Inflammatory macrophage (primary cell): ENCODE measurements at regions not wholly inside any gene's neighbourhood (a gene's known extent, or its start where the extent isn't known, plus 50 kb on each side); places are given as distances from the start of the nearest gene placed in this dataset.
"Not testable (repeated sequence)": the region's sequence is repeated elsewhere in the genome, so short reads cannot be mapped to it uniquely, and the experiment has no call there.

ENCODE experiments used
- DNase-seq, 2 donors: peaks; one replicate each; pipeline ENCODE4 v3.0.0-alpha.2; 2020 to 2022

DNA sequence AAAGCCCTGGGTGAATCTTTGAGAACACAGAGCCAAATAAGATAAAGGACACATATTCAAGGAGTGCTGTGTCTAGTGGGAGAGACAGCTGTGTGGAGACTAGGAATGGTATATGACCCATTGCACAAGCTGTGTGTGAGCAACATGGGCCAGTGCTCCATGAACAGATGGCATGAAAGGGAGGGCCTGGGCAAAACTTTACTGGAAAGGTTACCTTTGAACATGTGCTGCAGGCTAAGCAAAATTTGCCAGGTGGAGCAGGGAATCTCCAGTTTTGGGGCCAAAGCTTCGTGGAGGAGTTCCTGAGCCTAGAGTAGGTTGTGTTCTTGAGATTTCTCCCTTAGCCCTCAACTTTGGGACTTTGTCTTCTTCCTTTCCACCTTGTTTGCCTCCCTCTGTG lies 446.1 kb upstream of the PROX1 start:
- DNase-seq = no peak

GRCh38 chr1:213545181-213545580 lies 442.6 kb upstream of the PROX1 start:
- not testable (repeated sequence) for DNase-seq

DNA sequence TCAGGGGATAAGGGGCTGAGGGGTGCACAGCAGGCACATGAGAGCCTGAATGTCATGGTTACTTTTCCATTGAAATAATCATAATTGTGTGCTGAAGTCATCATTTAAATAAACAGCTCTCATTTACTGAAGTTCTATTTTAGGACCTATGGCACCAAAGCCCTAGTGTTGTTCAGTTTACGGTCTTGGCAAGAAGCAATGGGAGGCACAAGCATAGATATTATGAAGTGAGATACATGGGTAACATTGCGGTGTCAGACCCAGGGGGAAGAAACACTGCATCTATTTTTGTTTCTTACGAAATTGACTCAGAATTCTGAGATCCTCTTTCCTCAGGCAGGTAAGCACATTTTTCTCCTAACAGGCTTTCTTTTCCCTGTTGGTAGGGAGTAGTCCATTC lies 437.8 kb upstream of the PROX1 start:
- DNase-seq = no peak

GRCh38 chr1:213550804-213551203 lies 437.0 kb upstream of the PROX1 start:
- DNase-seq = no peak

DNA sequence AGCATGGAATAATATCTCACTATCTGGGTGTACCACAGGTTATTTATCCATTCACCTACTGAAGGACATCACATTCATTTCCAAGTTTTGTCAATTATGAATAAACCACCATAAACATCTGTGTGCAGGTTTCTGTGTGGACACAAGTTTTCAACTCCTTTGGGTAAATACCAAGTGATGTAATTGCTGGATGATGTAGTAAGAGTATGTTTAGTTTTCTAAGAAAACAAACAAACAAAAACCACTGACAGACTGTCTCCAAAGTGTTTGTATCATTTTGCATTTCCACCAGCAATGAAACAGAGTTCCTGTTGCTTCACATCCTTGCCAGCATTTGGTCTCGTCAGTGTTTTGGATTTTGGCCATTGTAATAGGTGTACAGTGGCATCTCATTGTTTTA lies 435.7 kb upstream of the PROX1 start:
- DNase-seq = no peak

- no peak for DNase-seq
Observed at GRCh38 chr1:213560226-213560625, 427.5 kb upstream of the PROX1 start.

DNA sequence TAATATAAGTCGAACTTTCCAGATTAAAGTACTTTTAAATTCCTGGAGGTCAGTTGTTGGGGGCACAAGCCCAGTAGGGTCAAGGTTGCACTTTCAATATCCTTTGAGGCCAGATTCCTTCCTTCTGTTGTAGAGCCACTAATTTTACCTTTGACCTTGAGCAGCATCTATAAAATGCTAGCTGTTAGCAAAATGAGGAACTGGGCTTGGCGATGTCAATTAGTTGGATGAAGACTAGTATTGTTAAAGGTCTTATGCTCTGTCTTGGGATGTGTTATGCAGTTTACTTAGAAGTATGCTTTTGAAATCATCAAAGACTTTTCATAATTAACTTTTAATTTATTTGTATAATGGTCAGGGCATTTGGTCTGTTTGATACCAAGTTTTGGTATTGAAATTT lies 425.9 kb upstream of the PROX1 start:
- DNase-seq = no peak

- DNase-seq = peak in 1 of 2 donors; percentile 5
Observed at GRCh38 chr1:213564215-213564659, 423.5 kb upstream of the PROX1 start.

- DNase-seq = no peak
Observed at GRCh38 chr1:213568929-213569815, 418.6 kb upstream of the PROX1 start.

- no peak for DNase-seq
Observed at GRCh38 chr1:213569816-213570150, 418.0 kb upstream of the PROX1 start.

GRCh38 chr1:213570487-213570886 lies 417.3 kb upstream of the PROX1 start:
- no peak for DNase-seq

GRCh38 chr1:213571419-213571818 lies 416.4 kb upstream of the PROX1 start:
- no peak for DNase-seq

DNA sequence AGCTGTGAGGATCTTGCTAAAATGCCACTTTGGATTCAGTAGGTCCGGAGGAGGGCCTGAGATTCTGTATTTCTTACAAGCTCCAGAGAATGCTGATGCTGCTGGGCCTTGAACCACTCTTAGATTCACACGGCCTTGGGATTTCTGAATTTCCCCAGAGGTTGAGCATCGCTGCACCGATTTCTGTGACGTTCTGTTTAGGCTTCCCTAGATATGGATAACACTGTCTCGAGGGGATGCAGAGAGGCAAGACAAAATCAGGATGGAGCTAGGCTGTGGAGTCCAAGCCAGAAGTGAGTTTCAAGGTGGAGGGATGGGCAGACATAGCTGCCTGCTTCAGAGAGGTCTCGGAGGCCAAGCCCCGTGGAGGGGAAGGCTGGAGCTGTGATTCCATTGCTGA lies 415.9 kb upstream of the PROX1 start:
- DNase-seq = no peak

DNA sequence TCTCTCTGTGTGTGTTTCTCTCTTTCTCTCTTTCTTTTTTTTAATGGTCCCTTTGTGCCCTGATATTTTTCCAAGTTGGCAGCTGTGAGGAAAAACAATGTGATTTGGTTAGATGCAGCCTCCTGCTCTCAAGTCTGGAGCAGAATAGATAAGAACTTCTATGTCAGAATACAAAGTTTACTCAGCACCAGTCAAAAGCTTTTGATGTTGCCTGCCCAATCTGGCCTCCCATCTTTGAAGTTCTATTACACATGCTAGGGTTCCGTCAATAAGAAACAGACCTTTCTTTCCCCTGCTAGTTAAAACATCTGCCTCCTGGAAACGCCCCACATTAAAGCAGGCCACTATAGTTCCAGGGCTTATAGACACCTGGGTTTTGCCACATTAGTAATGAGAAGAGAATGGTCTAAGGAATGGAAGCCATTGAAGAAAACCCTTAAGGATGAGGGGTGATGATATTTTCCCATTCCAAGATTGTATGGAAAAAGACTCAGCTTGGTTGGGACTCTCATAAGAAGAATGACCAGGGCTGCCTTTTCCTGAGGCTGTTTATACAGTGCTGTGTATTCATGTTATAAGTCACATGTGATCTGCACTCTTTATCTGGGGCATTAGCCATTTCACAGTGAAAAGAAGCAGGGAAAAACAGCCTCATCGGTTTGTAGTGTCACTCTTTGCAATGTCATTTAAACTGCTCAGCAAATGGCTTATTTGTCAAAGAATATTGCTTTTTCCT lies 414.7 kb upstream of the PROX1 start:
- DNase-seq = no peak

DNA sequence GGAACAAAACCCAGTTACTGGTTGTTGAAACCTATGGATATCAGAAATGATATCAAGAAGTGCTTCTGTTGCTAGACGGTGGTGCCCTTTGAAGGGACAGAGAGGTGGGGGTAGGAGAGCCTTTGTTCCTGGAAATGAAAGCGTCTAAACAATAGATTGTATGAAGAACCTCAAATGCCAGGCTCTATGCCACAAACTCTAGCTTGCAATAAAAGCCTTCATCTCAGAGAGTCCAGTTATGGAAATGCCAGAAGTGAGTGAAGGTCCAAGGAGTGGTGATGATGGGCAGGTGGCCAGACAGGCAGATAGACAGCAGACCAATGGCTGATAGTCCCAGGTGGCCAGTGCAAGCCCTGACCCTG lies 414.1 kb upstream of the PROX1 start:
- DNase-seq = no peak

DNA sequence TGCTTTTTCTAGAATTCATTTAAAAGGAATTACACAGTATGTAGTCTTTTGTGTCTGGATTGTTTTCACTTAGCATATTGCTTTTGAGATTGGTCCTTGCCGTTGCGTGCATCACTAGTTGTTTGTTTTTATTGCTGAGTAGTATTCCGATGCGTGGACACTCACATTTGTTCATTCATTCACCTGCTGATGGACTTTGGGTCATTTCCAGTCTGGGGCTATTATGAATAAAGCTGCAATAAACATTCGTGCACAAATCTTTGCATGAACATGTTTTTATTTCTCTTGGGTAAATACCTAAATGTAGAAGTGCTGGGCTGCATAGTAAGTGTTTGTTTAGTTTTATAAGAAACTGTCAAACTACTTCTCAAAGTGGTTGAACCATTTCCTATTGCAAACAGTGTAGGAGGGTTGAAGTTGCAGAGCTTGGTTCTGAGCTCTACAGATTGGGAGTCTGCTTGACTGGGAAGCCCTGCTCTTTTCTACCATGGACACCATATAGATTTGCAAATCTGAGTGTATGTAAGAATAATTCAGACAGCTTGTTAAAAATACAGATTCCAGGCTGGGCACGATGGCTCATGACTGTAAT lies 404.7 kb upstream of the PROX1 start:
- no peak for DNase-seq

- no peak for DNase-seq
Observed at GRCh38 chr1:213584272-213584671, 403.5 kb upstream of the PROX1 start.

- DNase-seq = no peak
Observed at GRCh38 chr1:213585402-213585801, 402.4 kb upstream of the PROX1 start.

DNA sequence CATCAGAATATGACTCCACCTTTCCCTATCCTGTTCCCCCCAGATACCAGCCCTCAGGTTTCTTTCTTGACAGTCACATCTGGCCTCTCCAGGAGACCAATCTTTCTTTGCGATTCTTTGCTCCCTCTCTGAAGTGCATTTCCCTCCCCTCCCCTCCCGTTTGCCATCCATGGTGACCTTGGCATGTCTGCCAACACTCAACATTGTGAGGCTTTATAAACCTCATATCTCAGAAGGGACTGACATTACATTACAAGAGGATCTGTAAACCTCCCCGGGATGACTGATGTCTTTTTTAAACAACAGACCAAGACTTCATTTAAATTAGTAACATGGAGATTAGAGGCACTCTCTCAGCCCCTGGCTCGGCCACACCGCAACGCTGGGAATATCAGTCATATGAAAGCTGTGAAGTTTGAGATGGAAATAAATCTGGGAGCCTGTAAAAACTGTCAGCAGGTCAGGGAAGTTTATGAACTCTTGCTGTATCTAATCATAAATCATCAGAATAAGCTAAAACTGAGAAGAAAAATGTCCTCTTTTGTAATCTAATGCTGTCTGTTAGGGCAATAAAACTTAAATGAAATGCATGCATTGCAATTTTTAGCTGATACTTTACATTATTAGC lies 401.7 kb upstream of the PROX1 start:
- DNase-seq = no peak

GRCh38 chr1:213586587-213586972 lies 401.2 kb upstream of the PROX1 start:
- no peak for DNase-seq

- DNase-seq = no peak
Observed at GRCh38 chr1:213596729-213597128, 391.0 kb upstream of the PROX1 start.

DNA sequence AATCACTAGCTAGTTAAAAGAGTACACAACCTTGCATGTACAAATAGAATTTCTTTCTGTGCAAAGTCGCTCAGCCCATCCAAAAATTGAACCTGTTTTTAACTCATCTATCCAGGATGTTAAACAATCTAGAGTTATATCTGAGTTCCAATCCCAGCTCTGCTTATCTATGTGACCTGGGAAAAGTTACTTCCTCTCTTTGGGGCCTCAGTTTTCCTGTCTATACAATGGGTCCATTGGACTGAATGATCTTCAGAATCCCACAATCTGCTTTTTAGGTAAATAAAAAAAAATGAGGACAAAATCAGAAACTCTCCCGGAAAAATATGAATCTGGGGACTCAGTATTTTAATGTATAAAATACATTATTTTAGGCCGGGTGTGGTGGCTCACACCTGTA lies 389.5 kb upstream of the PROX1 start:
- DNase-seq = no peak

- no peak for DNase-seq
Observed at GRCh38 chr1:213600879-213601278, 386.9 kb upstream of the PROX1 start.
